Hepatocyte (in vitro differentiated cells): ENCODE measurements at regions not wholly inside any gene's neighbourhood (a gene's known extent, or its start where the extent isn't known, plus 50 kb on each side); places are given as distances from the start of the nearest gene placed in this dataset.

Experiments used
- CTCF ChIP-seq: fragments of 200-600 bp; sonication (generic); IDR thresholded peaks from 2 replicates; pipeline ENCODE4 v1.5.1; 2016; ENCODE audit warnings: antibody characterized with exemption, mild to moderate bottlenecking; ENCODE audit not compliant: poor library complexity
- EZH2phosphoT487 ChIP-seq: fragments of 200-600 bp; sonication (generic); IDR thresholded peaks from one replicate; pipeline ENCODE4 v1.6.1; 2018; ENCODE audit warnings: antibody characterized with exemption, mild to moderate bottlenecking, low read depth, moderate library complexity; ENCODE audit not compliant: unreplicated experiment, severe bottlenecking

- TF ChIP-seq CTCF (no peak), EZH2phosphoT487 (no peak)
Observed at GRCh38 chr11:116690611-116691010, 82.2 kb downstream of the BUD13 start.
